GM21526 (cell line): ENCODE measurements at regions not wholly inside any gene's neighbourhood (a gene's known extent, or its start where the extent isn't known, plus 50 kb on each side); places are given as distances from the start of the nearest gene placed in this dataset.
"Not testable (repeated sequence)": the region's sequence is repeated elsewhere in the genome, so short reads cannot be mapped to it uniquely, and the experiment has no call there.

Experiments
- ATAC-seq: cut with Tn5 transposase; IDR thresholded peaks from one replicate; pipeline ENCODE4 v1.9.1; 2021; ENCODE audit warnings: moderate library complexity; ENCODE audit not compliant: unreplicated experiment, low FRiP score

- no peak for ATAC-seq
Measured at GRCh38 chr11:106475181-106475580, 397.7 kb downstream of the AASDHPPT start.

GRCh38 chr11:106477776-106478175 lies 400.3 kb downstream of the AASDHPPT start:
- no peak for ATAC-seq

GRCh38 chr11:106479646-106480045 lies 402.2 kb downstream of the AASDHPPT start:
- no peak for ATAC-seq

GRCh38 chr11:106480581-106481190 lies 403.2 kb downstream of the AASDHPPT start:
- no peak for ATAC-seq

- no peak for ATAC-seq
Measured at GRCh38 chr11:106482917-106483785, 405.7 kb downstream of the AASDHPPT start.

- no peak for ATAC-seq
Measured at GRCh38 chr11:106491751-106492150, 414.3 kb downstream of the AASDHPPT start.

GRCh38 chr11:106493751-106494150 lies 416.3 kb downstream of the AASDHPPT start:
- ATAC-seq = no peak

GRCh38 chr11:106495046-106495445 lies 417.6 kb downstream of the AASDHPPT start:
- no peak for ATAC-seq

GRCh38 chr11:106496677-106497076 lies 419.2 kb downstream of the AASDHPPT start:
- no peak for ATAC-seq

GRCh38 chr11:106497321-106497720 lies 419.9 kb downstream of the AASDHPPT start:
- no peak for ATAC-seq

GRCh38 chr11:106497822-106498221 lies 420.4 kb downstream of the AASDHPPT start:
- no peak for ATAC-seq

- ATAC-seq = no peak
Measured at GRCh38 chr11:106503901-106504300, 426.4 kb downstream of the AASDHPPT start.

GRCh38 chr11:106507645-106508306 lies 430.3 kb downstream of the AASDHPPT start:
- ATAC-seq = no peak

- ATAC-seq = no peak
Measured at GRCh38 chr11:106514706-106515105, 437.2 kb downstream of the AASDHPPT start.

- no peak for ATAC-seq
Measured at GRCh38 chr11:106517426-106517825, 440.0 kb downstream of the AASDHPPT start.

GRCh38 chr11:106520146-106520912 lies 442.9 kb downstream of the AASDHPPT start:
- no peak for ATAC-seq

GRCh38 chr11:106520920-106521319 lies 443.5 kb downstream of the AASDHPPT start:
- ATAC-seq = no peak

GRCh38 chr11:106523171-106523570 lies 445.7 kb downstream of the AASDHPPT start:
- no peak for ATAC-seq

GRCh38 chr11:106523921-106524320 lies 446.5 kb downstream of the AASDHPPT start:
- ATAC-seq = no peak

- no peak for ATAC-seq
Measured at GRCh38 chr11:106524436-106524835, 447.0 kb downstream of the AASDHPPT start.

GRCh38 chr11:106531648-106532047 lies 454.2 kb downstream of the AASDHPPT start:
- ATAC-seq = not testable (repeated sequence)
